ENCODE measurements at regions not wholly inside any gene's neighbourhood (a gene's known extent, or its start where the extent isn't known, plus 50 kb on each side); places are given as distances from the start of the nearest gene placed in this dataset.
"Not testable (repeated sequence)": the region's sequence is repeated elsewhere in the genome, so short reads cannot be mapped to it uniquely, and the experiment has no call there.

- no peak for DNase-seq
Measured at GRCh38 chr1:212495766-212496494, 63.2 kb downstream of the NENF start.

- DNase-seq, result no peak
Measured at GRCh38 chr1:212496682-212497081, 64.0 kb downstream of the NENF start.

- DNase-seq, result no peak
Measured at GRCh38 chr1:212497553-212497952, 64.8 kb downstream of the NENF start.

DNA sequence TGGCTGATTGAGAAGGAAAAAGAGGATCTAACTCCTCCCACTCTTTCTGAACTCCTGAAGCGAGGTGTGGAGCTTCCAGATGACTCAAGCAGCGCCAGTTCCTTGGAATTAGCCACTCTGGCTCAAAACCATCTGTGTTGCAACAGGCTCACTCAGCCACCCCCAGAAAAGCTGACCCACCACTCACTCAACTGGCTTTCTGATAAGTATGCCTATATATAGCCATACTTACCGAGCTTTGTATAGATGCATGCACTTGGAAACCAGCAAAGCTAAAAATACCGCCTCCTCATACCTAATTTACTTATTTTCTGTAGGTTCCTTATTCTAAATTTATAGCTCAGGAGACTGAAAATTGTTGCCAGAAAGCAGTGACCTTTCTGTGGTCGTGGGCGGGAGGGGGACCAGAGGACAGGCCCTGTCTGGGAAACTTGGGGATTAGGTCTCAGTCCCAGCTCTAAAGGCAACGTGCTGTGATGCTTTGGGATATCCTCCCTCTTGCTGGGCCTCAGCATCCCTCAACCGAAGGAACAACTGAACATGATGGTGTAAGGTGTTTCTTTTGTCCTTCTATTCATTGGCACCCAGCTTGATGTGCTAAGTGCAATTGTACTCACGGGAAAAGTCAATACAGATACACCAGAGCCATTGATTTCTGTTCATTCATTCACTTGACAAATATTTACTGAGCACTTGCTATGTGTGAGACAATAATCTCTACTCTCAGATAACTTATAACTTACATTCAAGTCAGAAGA is 65.7 kb downstream of the NENF start:
- no peak for DNase-seq

DNA sequence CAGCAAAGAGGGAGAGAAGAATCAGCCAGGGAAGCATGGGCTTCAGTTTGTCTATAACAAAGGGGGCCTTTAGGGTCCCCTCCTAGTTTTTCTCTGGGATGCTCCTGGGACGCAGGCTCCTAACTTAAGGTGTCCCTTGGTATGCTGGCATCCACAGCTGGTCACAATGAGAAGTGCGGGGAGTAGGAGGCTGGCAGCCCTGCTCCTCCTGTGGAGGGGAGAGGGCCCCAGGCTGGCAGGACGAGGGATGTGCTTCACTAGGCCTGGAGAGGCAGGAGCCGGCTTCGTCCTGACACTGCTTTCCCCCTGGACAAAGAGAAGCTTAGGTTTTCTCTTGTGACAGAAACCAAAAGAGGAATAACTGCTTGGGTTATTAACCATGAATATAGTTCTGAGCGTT is 67.6 kb downstream of the NENF start:
- no peak for DNase-seq

- no peak for DNase-seq
Measured at GRCh38 chr1:212500983-212501382, 68.3 kb downstream of the NENF start.

DNA sequence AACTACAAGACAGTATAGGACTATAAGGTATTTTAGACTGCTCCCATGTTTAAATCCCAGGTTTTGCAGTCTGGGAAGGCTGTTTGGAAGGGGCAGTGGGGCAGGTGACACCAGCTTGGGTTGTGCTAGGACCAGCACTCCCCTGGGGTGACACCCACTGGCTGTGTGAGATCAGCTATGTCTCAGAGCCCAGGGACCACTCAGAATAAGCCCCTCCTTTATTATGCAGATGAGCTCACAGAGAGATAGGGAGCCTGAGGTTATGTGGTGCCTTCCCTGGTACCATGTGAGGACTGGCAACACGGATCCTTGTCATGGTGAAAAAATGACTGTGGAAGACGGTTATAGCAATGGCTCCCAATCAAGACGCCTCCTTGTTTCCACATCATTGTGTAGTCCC is 71.0 kb downstream of the NENF start:
- DNase-seq, result no peak

- DNase-seq, result no peak
Measured at GRCh38 chr1:212504171-212504803, 71.6 kb downstream of the NENF start.

GRCh38 chr1:212506666-212507065 is 73.9 kb downstream of the NENF start:
- no peak for DNase-seq

DNA sequence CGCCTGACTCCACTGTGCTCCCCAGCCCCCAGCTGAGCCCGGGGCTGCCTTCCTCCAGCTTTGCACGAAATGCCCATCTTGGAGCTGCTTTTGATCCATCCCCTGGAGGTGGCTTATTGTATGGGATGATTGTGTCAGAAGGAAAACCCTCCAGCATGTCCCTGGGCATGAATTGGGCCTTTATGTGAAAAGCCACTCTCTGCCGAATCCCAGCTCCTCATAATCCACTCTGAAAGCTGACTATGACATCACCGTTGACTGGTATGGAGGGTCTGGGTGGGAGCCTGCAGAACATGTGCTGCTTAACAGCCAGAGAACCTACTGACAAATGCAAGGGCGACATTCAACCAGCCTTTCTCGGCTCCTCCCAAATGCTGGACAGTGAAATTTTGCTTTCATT is 74.6 kb downstream of the NENF start:
- no peak for DNase-seq

DNA sequence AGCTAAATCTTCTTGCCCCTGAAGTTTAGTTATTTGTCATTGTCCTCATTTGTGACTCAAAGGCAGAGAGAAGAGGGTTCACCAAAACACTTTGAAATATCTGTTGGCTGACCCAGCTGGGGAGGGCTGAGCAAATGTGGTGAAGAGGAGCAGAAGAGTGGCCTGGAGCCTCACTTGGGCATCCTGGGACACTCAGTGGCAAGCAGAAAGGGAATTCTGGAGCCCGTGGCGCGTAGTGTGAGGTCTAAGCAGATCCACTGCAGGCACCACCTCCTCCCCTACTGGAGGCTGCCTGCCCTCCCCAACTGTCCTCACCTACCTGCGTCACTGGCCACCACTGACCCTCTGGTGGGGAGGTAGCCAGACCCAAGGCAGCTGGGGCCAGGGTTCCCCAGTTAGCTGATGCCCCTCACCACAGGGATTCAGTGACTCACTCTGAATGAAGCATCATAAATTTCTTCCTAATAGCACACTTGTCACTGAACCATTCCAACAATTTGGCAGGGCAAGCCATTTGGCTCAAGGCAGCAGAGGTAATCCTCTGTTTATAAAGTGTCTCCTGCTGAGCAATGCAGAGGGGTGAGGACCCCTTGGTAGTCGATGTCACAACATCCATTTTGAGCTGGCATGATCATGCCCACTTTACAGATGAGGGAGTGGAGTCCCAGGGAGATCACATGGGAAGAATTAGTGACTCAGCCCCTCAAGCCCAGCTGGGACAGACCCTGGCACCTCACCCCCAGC is 80.3 kb downstream of the NENF start:
- DNase-seq, result peak; percentile 67

DNA sequence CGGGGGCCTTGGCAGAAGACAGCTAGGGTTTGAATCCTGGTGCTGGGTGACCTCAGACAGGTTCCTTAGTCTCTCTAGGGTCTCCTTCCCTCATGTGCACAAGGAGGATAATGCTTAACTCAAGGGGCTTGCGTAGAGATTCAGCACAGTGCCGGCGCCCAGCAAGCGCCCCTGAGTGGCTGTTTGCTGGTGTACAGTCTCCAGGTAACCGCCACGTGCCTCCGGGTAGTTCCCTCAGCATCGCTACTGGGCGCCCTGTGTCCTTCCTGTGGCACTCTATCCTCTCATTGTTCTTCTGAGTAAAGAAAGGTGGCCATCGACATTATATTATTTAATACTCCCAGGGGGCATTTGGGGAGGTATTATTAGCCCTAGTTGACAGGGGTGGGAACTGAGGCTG is 80.9 kb downstream of the NENF start:
- DNase-seq, result no peak

- no peak for DNase-seq
Measured at GRCh38 chr1:212514056-212514614, 81.4 kb downstream of the NENF start.

GRCh38 chr1:212514782-212515181 is 82.1 kb downstream of the NENF start:
- DNase-seq, result no peak

- DNase-seq, result no peak
Measured at GRCh38 chr1:212515329-212515760, 82.6 kb downstream of the NENF start.

GRCh38 chr1:212516012-212516411 is 83.3 kb downstream of the NENF start:
- DNase-seq, result not testable (repeated sequence)

GRCh38 chr1:212518188-212519054 is 85.7 kb downstream of the NENF start:
- peak; percentile 23 for DNase-seq

DNA sequence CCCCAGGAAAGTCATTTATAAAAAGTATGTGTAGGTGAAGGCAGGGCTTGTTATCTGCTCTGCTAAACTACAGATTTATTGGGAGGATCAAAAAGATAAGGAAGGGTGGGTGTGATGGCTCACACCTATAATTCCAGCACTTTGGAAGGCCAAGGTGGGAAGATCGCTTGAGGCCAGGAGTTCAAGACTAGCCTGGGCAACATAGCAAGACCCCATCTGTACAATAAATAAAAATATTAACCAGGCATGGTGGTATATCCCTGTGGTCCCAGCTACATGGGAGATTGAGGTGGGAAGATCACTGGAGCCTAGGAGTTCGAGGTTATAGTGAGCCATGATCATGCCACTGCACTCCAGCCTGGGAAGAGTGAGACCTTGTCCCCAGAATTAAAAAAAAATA is 86.4 kb downstream of the NENF start:
- no peak for DNase-seq

- no peak for DNase-seq
Measured at GRCh38 chr1:212520299-212520698, 87.6 kb downstream of the NENF start.

DNA sequence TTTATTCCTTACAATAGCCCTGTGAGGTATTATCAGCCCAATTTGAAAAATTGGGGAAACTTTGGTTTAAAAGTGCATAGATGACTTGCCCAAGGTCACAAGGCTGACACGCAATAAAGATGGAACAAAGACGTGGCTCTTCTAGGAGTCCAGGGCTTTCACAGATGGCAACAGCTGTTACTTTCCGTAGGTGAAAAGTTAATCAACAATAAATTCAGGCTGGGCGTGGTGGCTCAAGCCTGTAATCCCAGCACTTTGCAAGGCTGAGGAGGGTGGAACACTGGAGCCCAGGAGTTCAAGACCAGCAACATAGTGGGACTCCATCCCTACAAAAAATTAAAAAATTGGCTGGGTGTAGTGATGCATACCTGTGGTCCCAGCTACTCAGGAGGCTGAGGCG is 87.8 kb upstream of the ATF3 start:
- no peak for DNase-seq

DNA sequence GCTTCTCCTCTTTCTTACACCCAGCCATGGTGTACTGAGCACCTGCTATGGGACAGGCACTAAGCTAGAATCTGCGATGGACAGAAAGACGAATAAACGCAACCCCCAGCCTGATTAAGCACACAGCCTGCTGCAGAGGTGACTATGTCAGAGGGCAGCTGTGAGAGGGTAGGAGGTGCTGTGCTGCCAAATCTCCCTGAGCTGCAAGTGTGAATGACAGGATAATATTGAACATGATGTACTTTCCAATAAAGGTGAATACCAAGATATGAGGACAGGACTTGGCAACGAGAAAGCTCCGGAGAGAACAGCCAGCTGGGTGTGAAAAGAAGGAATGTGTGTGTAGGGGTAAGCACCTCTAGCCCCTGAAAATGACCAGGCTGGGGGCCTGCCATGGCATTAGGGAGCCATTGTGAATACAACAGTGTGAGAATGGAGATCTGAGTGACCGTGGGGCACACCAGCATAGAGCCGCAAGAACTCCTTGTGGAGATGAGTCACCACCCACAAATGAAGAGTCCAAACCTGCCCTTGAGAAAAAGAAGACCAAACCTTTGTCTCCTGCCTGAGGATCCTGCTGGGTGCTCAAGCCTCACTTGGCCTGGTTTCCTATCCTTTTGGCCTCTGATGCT is 83.0 kb upstream of the ATF3 start:
- DNase-seq, result no peak

DNA sequence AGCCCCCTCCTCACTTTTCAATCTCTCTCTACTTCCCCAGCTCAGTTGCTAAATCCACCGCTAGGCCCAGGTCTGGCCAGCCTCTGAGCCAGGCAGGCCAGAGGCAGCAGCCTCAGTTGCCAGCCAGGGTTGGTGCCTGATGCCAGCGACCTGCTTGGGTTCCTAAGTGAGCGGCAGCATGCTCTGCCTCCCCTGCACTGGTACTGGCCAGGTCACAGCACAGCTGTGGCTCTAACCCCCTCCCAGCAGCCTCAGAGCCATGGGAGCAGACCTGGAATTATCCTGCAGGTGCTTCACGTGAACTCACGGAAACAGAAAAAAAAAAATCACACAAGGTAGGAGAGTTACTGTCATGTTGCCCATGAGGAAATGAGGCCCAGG is 82.5 kb upstream of the ATF3 start:
- DNase-seq, result no peak

All from NCI-H446 treated with DMSO at 0.1 percent for 48 hours (cell line).